Muscle layer of colon (tissue), 2 donors: ENCODE measurements at regions not wholly inside any gene's neighbourhood (a gene's known extent, or its start where the extent isn't known, plus 50 kb on each side); places are given as distances from the start of the nearest gene placed in this dataset.
"Not testable (repeated sequence)": the region's sequence is repeated elsewhere in the genome, so short reads cannot be mapped to it uniquely, and the experiment has no call there.

Experiments
- H3K27ac ChIP-seq: one replicate; pipeline ENCODE4 v1.7.0; 2013; ENCODE audit warnings: low read depth, mild to moderate bottlenecking, low read length, moderate library complexity
- H3K27me3 ChIP-seq, 2 donors: one replicate each; pipeline ENCODE4 v1.7.0; 2013; ENCODE audit warnings: low read length in 2 of 2, mild to moderate bottlenecking in 2 of 2; ENCODE audit not compliant: insufficient read depth in 2 of 2, control insufficient read depth in 1 of 2
- H3K36me3 ChIP-seq: one replicate; pipeline ENCODE4 v1.7.0; 2013; ENCODE audit warnings: mild to moderate bottlenecking, low read length; ENCODE audit not compliant: insufficient read depth
- H3K4me1 ChIP-seq: one replicate; pipeline ENCODE4 v1.7.0; 2013; ENCODE audit warnings: mild to moderate bottlenecking, low read length; ENCODE audit not compliant: insufficient read depth
- H3K4me3 ChIP-seq, 2 donors: one replicate each; pipeline ENCODE4 v1.7.0; 2013; ENCODE audit warnings: low read length in 2 of 2, low read depth in 1 of 2, mild to moderate bottlenecking in 1 of 2, moderate library complexity in 1 of 2
- H3K9ac ChIP-seq: one replicate; pipeline ENCODE4 v1.7.0; 2013; ENCODE audit warnings: low read length
- H3K9me3 ChIP-seq: one replicate; pipeline ENCODE4 v1.7.0; 2013; ENCODE audit warnings: mild to moderate bottlenecking, low read length
- donor health status: abdominal sarcoma.
- donor health status: Adenocarcinoma of cecum.

DNA sequence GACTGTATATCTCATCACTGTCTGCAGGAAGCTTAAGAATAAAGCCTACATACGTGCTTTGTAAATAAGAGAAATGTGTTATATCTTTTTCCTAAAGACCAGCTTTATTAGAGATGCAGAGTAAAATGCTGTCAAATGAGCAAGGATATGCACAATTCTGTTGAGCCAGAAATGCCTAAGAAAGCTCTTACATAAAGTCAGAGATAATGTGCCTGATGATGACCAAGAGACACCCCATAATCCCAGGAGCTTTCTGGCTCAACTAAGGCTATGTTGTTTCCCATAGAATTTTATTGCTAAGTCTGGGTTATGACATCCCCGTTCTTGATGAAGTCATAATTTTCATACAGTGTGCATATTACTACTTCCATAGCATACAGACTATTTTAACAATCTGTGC is 209.9 kb downstream of the GALC start:
- no peak overlapping the region for H3K27ac ChIP-seq
- no peaks in the 10 kb centered on the region for H3K27me3 ChIP-seq
- H3K4me3 ChIP-seq: no peak overlapping the region
- H3K36me3 ChIP-seq: no peaks in the 10 kb centered on the region
- no peaks in the 10 kb centered on the region for H3K4me1 ChIP-seq
- H3K9me3 ChIP-seq: no peaks in the 10 kb centered on the region
- H3K9ac ChIP-seq: no peak overlapping the region

DNA sequence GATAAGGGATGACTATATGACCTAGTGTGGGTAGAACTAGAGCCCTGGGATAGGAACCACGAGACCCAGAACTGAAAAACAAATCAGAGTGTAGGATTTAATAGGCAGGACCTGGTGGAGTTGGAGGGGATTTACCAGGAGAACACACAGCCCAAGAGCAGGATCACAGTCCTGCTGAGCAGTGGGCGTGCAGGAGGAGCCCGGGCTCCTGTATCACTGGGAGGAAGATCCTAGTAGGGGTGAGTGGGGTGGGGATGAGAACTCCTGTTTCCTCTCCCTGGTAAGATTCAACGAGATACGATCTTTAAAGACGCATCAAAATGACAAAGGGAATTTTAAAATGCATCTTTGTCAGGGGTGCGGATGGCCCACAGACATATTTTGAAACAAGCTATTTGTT is 220.1 kb downstream of the GALC start:
- Histone ChIP-seq H3K4me3 (no peak overlapping the region), H3K9ac (no peak overlapping the region), H3K4me1 (no peaks in the 10 kb centered on the region), H3K9me3 (no peaks in the 10 kb centered on the region), H3K36me3 (no peaks in the 10 kb centered on the region), H3K27ac (no peak overlapping the region), H3K27me3 (no peaks in the 10 kb centered on the region)

DNA sequence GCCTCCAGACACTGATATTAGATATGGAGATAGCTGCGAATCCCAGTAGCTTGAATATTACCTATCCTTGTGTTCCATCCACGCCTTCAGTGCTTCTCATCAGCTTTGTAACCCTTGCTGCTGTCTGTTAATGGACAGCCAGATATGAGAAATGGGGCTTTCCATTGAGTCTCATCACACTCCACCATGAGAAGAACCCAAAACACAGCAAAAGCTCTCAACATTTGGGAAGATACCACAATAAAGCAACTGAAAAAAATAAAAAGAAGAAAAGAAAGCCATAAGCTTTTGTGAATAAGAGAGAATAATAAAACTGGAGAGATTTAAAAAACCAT is 225.4 kb downstream of the GALC start:
- Histone ChIP-seq H3K4me1 (no peaks in the 10 kb centered on the region), H3K9ac (no peak overlapping the region), H3K9me3 (no peaks in the 10 kb centered on the region), H3K27ac (no peak overlapping the region), H3K36me3 (no peaks in the 10 kb centered on the region), H3K27me3 (no peaks in the 10 kb centered on the region), H3K4me3 (no peak overlapping the region)

DNA sequence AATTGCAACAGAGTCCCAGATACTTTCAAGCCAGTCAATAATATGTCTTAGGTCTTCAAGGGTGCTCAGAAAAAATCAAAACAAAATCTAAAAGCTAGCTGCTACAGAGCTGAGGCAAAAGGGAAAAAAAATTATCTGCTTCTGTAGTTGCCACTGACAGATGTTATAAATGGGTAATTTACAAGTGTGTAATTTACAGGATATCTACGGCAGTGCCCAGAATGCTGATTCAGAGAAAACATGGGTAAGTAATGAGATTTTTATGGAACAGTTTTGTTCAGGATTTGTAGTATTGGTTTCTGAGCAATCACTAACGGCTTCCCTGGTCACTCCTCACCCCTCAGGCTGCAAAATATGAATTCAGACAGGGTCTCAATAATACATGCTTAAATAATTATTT is 234.1 kb downstream of the GALC start:
- H3K9me3 ChIP-seq: no peaks in the 10 kb centered on the region
- no peak overlapping the region for H3K9ac ChIP-seq
- H3K4me3 ChIP-seq: no peak overlapping the region
- H3K36me3 ChIP-seq: no peaks in the 10 kb centered on the region
- no peaks in the 10 kb centered on the region for H3K27me3 ChIP-seq
- H3K4me1 ChIP-seq: no peaks in the 10 kb centered on the region
- no peak overlapping the region for H3K27ac ChIP-seq

DNA sequence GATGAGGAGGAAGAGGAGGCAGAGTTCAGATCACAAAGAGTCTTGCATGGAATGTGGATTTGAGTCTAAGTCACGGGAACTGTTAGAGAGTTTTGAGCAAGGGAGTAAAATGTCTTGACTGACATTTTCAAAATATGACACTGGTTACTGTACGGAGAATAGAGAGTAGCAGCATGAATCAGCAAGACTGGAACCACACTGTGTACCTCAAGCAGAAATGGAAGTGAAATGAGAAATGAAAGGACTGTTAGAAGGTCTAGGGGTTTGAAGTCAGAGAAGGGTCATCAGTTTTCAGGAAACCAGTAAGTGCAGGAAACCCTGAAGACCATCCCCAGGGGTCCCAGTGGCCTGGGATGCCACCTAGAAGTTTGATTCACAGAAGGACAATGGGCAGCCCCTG is 236.3 kb downstream of the GALC start:
- Histone ChIP-seq H3K9ac (no peak overlapping the region), H3K36me3 (no peaks in the 10 kb centered on the region), H3K27ac (no peak overlapping the region), H3K4me3 (no peak overlapping the region), H3K4me1 (no peaks in the 10 kb centered on the region), H3K27me3 (no peaks in the 10 kb centered on the region), H3K9me3 (no peaks in the 10 kb centered on the region)

DNA sequence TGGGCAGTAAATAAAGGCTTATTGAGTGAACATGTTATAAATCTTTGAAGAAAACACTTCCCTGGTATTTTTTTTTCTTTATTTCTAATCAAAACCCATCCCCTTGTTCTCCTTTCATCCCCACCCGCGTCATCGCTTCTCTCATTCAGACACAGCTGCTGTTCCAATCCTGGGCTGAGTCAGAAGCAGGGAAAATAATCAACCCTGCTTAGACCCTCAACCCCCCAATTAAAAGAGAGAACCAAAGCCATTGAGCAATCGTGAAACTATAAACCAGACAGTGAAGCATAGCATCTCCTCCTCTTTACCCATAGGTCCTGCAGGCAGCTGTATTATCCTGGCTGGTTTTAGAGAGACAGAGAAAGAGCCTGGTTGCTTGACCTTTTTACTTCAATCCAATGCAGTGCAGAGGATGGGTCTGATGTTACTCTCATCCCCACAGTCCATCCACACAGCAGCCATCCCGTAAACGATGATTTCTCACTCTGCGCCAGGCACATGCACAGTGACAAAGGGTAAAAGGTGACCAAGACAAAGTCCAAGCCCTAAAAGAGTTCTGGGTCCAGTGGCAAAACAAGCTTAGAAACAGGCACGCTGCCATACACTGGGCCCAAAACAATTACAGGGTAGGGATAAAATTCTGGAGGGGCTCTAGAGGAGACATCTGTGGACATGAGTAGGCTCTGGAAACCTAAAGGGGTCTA is 238.3 kb downstream of the GALC start:
- no peak overlapping the region for H3K4me3 ChIP-seq
- H3K4me1 ChIP-seq: no peaks in the 10 kb centered on the region
- H3K9ac ChIP-seq: no peak overlapping the region
- no peaks in the 10 kb centered on the region for H3K27me3 ChIP-seq
- H3K36me3 ChIP-seq: no peaks in the 10 kb centered on the region
- H3K27ac ChIP-seq: no peak overlapping the region
- H3K9me3 ChIP-seq: no peaks in the 10 kb centered on the region

DNA sequence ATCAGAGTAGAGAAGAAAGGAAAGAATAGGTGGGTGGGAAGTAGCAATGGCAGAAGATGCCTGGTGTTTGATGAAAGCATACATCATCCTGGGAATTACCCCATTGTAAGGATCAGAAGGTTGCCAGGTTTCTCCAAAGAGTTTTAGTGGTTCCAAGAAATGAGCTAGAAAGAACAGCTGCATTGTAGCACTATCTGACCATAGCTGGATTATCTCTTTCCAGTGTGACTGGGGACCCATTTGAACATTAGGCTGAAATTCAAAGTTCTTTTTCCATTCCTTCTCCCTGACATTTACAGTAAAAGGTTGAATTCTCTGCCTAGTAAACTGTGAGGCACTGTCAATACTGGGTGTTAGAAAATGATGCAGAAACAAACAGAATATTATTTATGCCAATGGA is 244.4 kb downstream of the GALC start:
- H3K36me3 ChIP-seq: no peaks in the 10 kb centered on the region
- no peaks in the 10 kb centered on the region for H3K27me3 ChIP-seq
- no peak overlapping the region for H3K4me3 ChIP-seq
- no peaks in the 10 kb centered on the region for H3K9me3 ChIP-seq
- no peak overlapping the region for H3K27ac ChIP-seq
- H3K4me1 ChIP-seq: no peaks in the 10 kb centered on the region
- H3K9ac ChIP-seq: no peak overlapping the region

DNA sequence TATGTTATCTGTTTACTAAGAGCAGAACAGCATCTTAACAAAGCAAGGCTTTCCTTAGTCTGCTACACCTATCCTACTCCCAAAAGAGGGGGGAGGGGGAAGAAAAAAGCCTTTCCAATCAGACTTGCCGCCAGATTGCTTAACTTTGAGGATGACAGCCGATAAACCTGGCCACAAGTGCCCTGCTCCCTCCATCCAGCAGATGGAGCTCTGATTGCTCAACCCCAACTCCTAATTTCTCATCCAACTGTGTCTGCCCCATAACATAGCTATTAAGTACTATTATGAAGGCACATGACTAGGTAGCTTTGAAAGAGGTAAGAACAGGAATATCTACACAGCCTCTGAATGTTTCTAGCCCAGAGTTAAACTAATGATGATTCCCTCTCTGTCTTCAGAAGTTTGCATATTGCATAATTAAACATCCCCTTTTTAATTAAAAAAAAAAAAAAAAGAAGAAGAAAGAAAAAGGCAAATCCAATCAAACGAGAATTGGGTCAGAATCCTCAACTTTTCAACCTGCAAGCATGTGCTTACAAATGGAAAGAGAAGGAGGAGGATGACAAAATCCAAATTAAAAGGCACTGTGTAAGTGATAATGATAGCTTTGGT is 247.4 kb downstream of the GALC start:
- Histone ChIP-seq H3K27ac (no peak overlapping the region), H3K4me1 (no peaks in the 10 kb centered on the region), H3K9me3 (no peaks in the 10 kb centered on the region)

DNA sequence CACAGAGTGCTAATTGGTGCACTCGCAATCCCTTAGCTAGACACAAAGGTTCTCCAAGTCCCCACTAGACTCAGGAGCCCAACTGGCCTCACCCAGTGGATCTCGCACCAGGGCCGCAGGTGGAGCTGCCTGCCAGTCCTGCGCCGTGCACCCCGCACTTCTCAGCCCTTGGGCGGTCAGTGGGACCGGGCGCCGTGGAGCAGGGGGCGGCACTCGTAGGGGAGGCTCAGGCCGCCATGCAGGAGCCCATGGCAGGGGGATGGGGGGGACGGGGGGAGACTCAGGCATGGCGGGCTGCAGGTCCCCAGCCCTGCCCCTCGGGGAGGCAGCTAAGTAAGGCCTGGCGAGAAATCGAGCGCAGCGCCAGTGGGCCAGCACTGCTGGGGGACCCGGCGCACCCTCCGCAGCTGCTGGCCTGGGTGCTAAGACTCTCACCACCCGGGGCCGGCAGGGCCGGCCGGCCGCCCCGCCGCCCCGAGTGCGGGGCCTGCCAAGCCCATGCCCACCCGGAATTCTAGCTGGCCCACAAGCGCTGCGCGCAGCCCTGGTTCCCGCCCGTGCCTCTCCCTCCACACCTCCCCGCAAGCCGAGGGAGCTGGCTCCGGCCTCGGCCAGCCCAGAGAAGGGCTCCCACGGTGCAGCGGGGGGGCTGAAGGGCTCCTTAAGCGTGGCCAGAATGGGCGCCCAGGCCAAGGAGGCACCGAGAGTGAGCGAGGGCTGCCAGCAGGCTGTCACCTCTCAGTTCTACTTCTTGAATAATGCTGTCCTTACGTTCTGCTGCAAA is 258.2 kb downstream of the GALC start:
- H3K36me3 ChIP-seq, H3K9me3 ChIP-seq: not testable (repeated sequence)

More for the DNA sequence above, 247.4 kb downstream of the GALC start:
- no peak overlapping the region for H3K4me3 ChIP-seq
- H3K36me3 ChIP-seq: no peaks in the 10 kb centered on the region
- no peak overlapping the region for H3K9ac ChIP-seq
- H3K27me3 ChIP-seq: no peaks in the 10 kb centered on the region

DNA sequence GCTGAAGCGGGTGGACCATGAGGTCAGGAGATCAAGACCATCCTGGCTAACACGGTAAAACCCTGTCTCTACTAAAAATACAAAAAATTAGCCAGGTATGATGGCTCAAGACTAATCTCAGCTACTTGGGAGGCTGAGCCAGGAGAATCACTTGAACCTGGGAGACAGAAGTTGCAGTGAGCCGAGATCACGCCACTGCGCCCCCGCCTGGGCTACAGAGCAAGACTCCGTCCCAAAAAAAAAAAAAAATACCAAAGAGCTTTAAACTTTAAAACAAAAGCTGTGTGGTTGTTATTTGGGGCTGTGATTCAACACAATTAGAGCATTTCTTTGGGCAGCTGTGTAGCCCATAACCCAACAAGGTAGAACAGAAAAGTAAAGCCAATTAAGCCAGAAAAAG is 259.9 kb downstream of the GALC start:
- not testable (repeated sequence) for H3K4me3 ChIP-seq, H3K4me1 ChIP-seq, H3K9me3 ChIP-seq, H3K36me3 ChIP-seq, H3K27me3 ChIP-seq, H3K27ac ChIP-seq, H3K9ac ChIP-seq

More for the DNA sequence above, 258.2 kb downstream of the GALC start:
- H3K4me1 ChIP-seq, H3K9ac ChIP-seq, H3K27ac ChIP-seq, H3K4me3 ChIP-seq, H3K27me3 ChIP-seq: not testable (repeated sequence)

DNA sequence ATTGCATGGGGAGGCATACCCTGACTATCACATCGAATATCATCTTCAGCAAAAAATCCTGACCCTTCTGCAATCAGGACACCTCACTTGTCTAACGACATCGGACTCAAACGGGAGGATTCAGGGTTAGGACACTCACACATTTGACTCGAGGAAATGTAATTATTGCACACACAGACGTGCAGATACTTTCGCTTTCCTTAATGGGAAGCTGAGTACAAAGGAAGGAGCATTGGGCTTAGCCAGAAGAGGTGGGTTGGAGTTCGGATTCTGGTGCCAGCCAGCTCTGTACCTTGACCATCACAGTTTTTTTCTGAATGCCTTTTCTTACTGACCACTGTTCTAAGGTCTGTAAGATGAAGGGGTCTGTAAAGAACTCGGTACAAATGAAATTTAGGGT is 260.4 kb downstream of the GALC start:
- H3K27me3 ChIP-seq: no peaks in the 10 kb centered on the region
- H3K4me3 ChIP-seq: no peak overlapping the region
- no peak overlapping the region for H3K27ac ChIP-seq
- H3K9me3 ChIP-seq: no peaks in the 10 kb centered on the region
- no peak overlapping the region for H3K9ac ChIP-seq
- no peaks in the 10 kb centered on the region for H3K36me3 ChIP-seq
- no peaks in the 10 kb centered on the region for H3K4me1 ChIP-seq

DNA sequence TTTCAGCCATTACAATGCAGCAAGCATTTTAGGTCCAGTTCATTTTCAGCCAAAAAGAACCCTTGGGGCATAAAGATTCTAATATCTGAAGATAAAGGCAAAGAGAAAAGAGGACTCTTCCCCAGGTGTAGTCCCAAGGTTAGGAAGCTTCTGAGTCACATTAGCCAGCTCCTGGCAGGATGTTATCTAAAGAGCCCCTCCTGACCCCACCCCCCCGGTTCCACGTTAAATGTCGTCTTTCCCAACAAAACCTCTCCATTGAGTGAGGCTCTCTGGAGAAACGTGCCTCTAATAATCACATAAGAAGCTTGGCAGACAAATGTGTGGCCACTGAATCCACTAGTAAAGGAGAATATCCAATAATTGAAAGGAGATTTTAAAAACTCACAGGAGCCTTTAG is 267.7 kb downstream of the GALC start:
- no peaks in the 10 kb centered on the region for H3K27me3 ChIP-seq
- H3K27ac ChIP-seq: no peak overlapping the region
- no peaks in the 10 kb centered on the region for H3K36me3 ChIP-seq
- H3K9me3 ChIP-seq: no peaks in the 10 kb centered on the region
- no peaks in the 10 kb centered on the region for H3K4me1 ChIP-seq
- no peak overlapping the region for H3K9ac ChIP-seq
- H3K4me3 ChIP-seq: no peak overlapping the region
